AG04450 (cell line): ENCODE measurements at regions not wholly inside any gene's neighbourhood (a gene's known extent, or its start where the extent isn't known, plus 50 kb on each side); places are given as distances from the start of the nearest gene placed in this dataset.
"Not testable (repeated sequence)": the region's sequence is repeated elsewhere in the genome, so short reads cannot be mapped to it uniquely, and the experiment has no call there.

ENCODE experiments used
- CTCF ChIA-PET: fragments of 300-600, 350-600 bp; formaldehyde crosslinking; extraction: SDS; loops from one replicate; lab custom pipeline; 2022; ENCODE audit warnings: antibody characterized with exemption, inconsistent platforms; lab: Charles Lee
- POLR2A ChIA-PET: fragments of 350-600 bp; formaldehyde crosslinking; extraction: SDS; loops from one replicate; lab custom pipeline; 2021; ENCODE audit warnings: antibody characterized with exemption, inconsistent platforms; lab: Yijun Ruan, JAX
- DNase-seq: peaks from one replicate; pipeline ENCODE4 v3.0.0-alpha.2; 2011; ENCODE audit warnings: low read depth, low spot score
- H3K27ac ChIP-seq: one replicate; pipeline ENCODE4 v1.5.1; 2012; ENCODE audit warnings: low read depth, low read length, control low read depth
- H3K27me3 ChIP-seq: one replicate; pipeline ENCODE4 v1.6.0; 2012; ENCODE audit warnings: low read length; ENCODE audit not compliant: control insufficient read depth, insufficient read depth
- H3K4me3 ChIP-seq: 2 replicates; pipeline ENCODE4 v1.5.1; 2011; ENCODE audit warnings: mild to moderate bottlenecking, low read depth, low read length, control low read depth
- H3K9me3 ChIP-seq: 2 replicates; pipeline ENCODE4 v1.5.1; 2012; ENCODE audit warnings: low read length; ENCODE audit not compliant: control insufficient read depth, insufficient read depth
- TF ChIP-seq, protein P1 (sequence below): IDR thresholded peaks from 2 replicates; pipeline ENCODE4 v1.5.1; 2011; ENCODE audit warnings: low read depth, low read length, control low read depth, inconsistent platforms

DNA sequence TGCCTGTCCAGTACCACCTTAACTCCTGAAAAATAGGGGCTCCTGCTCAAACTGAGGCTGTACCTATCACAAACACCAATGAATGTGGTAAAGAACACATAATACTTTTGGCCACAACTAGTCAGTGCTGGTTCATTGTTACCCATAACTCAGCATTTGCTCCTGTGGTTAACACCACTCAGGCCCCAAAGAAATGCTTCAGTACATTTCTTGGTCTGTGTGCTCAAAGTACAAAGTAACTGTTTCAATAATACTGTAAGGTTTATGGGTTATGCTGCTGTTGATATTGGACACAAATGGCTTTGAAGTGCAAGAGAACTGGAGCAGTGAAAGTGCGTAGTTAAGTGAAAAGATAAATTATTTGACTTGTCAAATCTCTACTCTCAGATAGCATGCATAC lies 95.0 kb upstream of the TACR1 start:
- no peak for DNase-seq
- H3K9me3 ChIP-seq = no peaks in the 10 kb centered on the region
- no peaks in the 10 kb centered on the region for H3K27me3 ChIP-seq
- TF ChIP-seq, protein P1, sequence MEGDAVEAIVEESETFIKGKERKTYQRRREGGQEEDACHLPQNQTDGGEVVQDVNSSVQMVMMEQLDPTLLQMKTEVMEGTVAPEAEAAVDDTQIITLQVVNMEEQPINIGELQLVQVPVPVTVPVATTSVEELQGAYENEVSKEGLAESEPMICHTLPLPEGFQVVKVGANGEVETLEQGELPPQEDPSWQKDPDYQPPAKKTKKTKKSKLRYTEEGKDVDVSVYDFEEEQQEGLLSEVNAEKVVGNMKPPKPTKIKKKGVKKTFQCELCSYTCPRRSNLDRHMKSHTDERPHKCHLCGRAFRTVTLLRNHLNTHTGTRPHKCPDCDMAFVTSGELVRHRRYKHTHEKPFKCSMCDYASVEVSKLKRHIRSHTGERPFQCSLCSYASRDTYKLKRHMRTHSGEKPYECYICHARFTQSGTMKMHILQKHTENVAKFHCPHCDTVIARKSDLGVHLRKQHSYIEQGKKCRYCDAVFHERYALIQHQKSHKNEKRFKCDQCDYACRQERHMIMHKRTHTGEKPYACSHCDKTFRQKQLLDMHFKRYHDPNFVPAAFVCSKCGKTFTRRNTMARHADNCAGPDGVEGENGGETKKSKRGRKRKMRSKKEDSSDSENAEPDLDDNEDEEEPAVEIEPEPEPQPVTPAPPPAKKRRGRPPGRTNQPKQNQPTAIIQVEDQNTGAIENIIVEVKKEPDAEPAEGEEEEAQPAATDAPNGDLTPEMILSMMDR = no peak
- H3K27ac ChIP-seq = no peak overlapping the region
- CTCF ChIA-PET = no interaction called here
- H3K4me3 ChIP-seq = no peak overlapping the region
- POLR2A ChIA-PET = no interaction called here

DNA sequence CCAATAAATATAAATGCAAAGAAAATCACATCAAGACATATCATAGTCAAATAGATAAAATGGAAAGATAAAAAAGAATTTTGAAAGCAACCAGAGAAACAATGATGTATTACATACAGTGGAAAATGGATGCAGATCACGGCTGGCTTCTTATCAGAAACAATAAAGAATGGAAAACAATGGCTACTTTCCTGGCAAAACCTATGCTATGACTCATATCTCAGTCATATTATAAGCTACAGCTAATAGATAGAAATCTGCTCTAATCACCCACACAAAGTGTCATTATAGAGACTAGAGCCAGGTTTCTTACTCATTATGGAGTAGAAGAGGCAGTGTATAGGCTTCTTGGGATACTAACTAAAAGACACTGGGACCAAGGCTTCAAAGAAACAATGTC lies 93.5 kb upstream of the TACR1 start:
- Histone ChIP-seq H3K27ac (no peak overlapping the region), H3K4me3 (no peak overlapping the region), H3K27me3 (no peaks in the 10 kb centered on the region), H3K9me3 (no peaks in the 10 kb centered on the region)
- DNase-seq = no peak
- ChIA-PET POLR2A (no interaction called here), CTCF (interaction anchor here (1.0 to 4.8 kb wide), 3 partner anchors 19 to 336 kb away, joined by 3 to 26 read pairs (median 3); partner anchors contain the start of gene TACR1)
- TF ChIP-seq, protein P1 = no peak

DNA sequence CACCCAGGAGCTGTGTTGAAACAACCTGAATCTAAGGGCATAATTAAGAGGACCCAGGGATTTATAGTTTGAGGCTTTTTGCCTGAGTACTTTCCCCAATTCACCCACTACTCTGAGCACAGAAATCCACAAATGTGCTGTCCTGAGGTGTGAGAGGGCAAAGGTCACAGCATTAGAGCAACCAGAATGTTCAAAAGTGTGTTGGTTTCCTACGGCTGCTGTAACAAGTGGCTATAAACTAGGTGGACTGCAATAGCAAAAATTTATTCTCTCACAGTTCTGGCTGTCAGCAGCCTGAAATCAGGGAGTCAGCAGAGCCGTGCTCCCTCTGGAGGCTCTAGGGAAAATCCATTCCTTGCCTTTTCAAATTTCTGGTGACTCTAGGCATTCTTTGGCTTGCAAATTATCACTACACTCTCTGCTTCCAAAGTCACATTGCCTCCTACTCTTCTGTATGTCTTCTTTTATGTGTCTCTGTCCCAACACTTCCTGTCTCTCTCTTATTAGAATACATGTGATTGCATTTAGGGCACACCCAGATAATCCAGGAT lies 91.4 kb upstream of the TACR1 start:
- ChIA-PET CTCF (interaction anchor here (4.8 kb wide), 1 partner anchor 91 kb away, joined by 26 read pairs; the partner anchor contains the start of gene TACR1), POLR2A (no interaction called here)
- no peak for DNase-seq
- TF ChIP-seq, protein P1 = peak; percentile 74
- no peaks in the 10 kb centered on the region for H3K9me3 ChIP-seq
- no peaks in the 10 kb centered on the region for H3K27me3 ChIP-seq
- H3K4me3 ChIP-seq = no peak overlapping the region
- H3K27ac ChIP-seq = no peak overlapping the region

DNA sequence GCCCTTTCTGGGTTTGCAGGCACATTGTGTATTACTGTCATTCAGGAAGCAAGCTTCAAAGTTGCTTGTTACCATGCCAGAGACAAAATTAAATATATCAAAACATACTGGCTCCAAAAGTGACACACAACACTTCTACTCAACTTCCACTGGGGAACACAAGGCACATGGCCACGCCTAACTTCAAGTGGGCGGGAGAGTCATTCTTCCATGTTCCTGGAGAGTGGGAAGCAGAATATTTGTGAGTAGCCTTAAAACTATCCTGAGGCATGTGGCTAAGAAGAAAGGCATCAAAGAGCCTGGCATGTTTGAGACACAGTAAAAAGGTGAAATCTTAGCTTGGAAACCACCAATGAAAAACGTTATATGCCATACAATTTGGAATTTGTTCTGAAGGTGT lies 90.5 kb upstream of the TACR1 start:
- H3K4me3 ChIP-seq = no peak overlapping the region
- POLR2A ChIA-PET = no interaction called here
- no peaks in the 10 kb centered on the region for H3K27me3 ChIP-seq
- no peaks in the 10 kb centered on the region for H3K9me3 ChIP-seq
- H3K27ac ChIP-seq = no peak overlapping the region
- TF ChIP-seq, protein P1 = no peak
- DNase-seq = no peak
- CTCF ChIA-PET = interaction anchor here (4.8 kb wide), 1 partner anchor 90 kb away, joined by 26 read pairs; the partner anchor contains the start of gene TACR1

DNA sequence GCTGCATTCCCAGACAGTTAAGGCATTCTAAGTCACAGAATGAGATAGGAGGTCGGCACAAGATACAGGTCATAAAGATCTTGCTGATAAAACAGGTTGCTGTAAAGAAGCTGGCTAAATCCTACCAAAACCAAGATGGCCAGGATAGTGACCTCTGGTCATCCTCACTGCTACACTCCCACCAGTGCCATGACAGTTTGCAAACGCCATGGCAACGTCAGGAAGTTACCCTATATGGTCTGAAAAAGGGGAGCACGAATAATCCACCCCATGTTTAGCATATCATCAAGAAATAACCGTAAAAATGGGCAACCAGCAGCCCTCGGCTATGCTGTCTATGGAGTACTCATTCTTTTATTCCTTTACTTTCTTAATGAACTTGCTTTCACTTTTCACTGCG lies 89.9 kb upstream of the TACR1 start:
- H3K9me3 ChIP-seq, DNase-seq, H3K27ac ChIP-seq, POLR2A ChIA-PET, H3K27me3 ChIP-seq, H3K4me3 ChIP-seq: not testable (repeated sequence)
- CTCF ChIA-PET = interaction anchor here (4.8 kb wide), 1 partner anchor 89 kb away, joined by 26 read pairs; the partner anchor contains the start of gene TACR1
